SK-N-SH treated with all-trans-retinoic acid at 6 μM for 48 hours (cell line): ENCODE measurements at regions not wholly inside any gene's neighbourhood (a gene's known extent, or its start where the extent isn't known, plus 50 kb on each side); places are given as distances from the start of the nearest gene placed in this dataset.

Experiments used
- ATAC-seq: fragments of 200-7000 bp; cut with Tn5 transposase; 3 replicates; pipeline ENCODE4 v1.9.1; 2020; ENCODE audit warnings: mild to moderate bottlenecking, moderate library complexity
- ARNTL ChIP-seq: fragments of 450-650 bp; formaldehyde crosslinking; IDR thresholded peaks from 2 replicates; pipeline ENCODE4 v1.5.0; 2020; ENCODE audit warnings: low read depth, mild to moderate bottlenecking, moderate library complexity, borderline replicate concordance
- BACH2 ChIP-seq: fragments of 250-450 bp; sonication (Bioruptor Pico); IDR thresholded peaks from 2 replicates; pipeline ENCODE4 v1.9.0; 2021; ENCODE audit warnings: mild to moderate bottlenecking, borderline replicate concordance
- CSDC2 ChIP-seq: fragments of 250-450 bp; sonication (Bioruptor Pico); IDR thresholded peaks from 2 replicates; pipeline ENCODE4 v1.5.0; 2020; ENCODE audit warnings: mild to moderate bottlenecking, moderate library complexity
- ESRRG ChIP-seq: fragments of 250-450 bp; sonication (Bioruptor Pico); IDR thresholded peaks from 2 replicates; pipeline ENCODE4 v1.6.1; 2021; ENCODE audit warnings: mild to moderate bottlenecking
- GLIS3 ChIP-seq: fragments of 250-450 bp; sonication (Bioruptor Pico); IDR thresholded peaks from 2 replicates; pipeline ENCODE4 v1.5.0; 2020; ENCODE audit warnings: mild to moderate bottlenecking, moderate library complexity
- ISL1 ChIP-seq: fragments of 250-450 bp; sonication (Bioruptor Pico); IDR thresholded peaks from 2 replicates; pipeline ENCODE4 v2.1.2; 2022; ENCODE audit warnings: mild to moderate bottlenecking, moderate library complexity
- OSR1 ChIP-seq: fragments of 250-450 bp; sonication (Bioruptor Pico); IDR thresholded peaks from 2 replicates; pipeline ENCODE4 v1.8.0; 2022; ENCODE audit warnings: moderate library complexity, mild to moderate bottlenecking, inconsistent platforms
- PPARA ChIP-seq: fragments of 250-450 bp; sonication (Bioruptor Pico); IDR thresholded peaks from 2 replicates; pipeline ENCODE4 v1.5.0; 2020; ENCODE audit warnings: mild to moderate bottlenecking, borderline replicate concordance
- RARB ChIP-seq: fragments of 250-450 bp; sonication (Bioruptor Pico); IDR thresholded peaks from 2 replicates; pipeline ENCODE4 v1.8.0; 2021; ENCODE audit warnings: mild to moderate bottlenecking, moderate library complexity
- SNAI2 ChIP-seq: fragments of 250-450 bp; sonication (Bioruptor Pico); IDR thresholded peaks from 2 replicates; pipeline ENCODE4 v1.5.0; 2020; ENCODE audit warnings: mild to moderate bottlenecking, moderate library complexity
- TCF4 ChIP-seq: fragments of 250-450 bp; sonication (Bioruptor Pico); IDR thresholded peaks from 2 replicates; pipeline ENCODE4 v1.8.0; 2021; ENCODE audit warnings: mild to moderate bottlenecking, moderate library complexity, borderline replicate concordance
- TOX ChIP-seq: fragments of 250-450 bp; sonication (Bioruptor Pico); IDR thresholded peaks from 2 replicates; pipeline ENCODE4 v1.8.0; 2021; ENCODE audit warnings: mild to moderate bottlenecking, moderate library complexity, borderline replicate concordance
- ZC3H10 ChIP-seq: fragments of 250-450 bp; sonication (Bioruptor Pico); IDR thresholded peaks from 2 replicates; pipeline ENCODE4 v1.5.1; 2021; ENCODE audit warnings: mild to moderate bottlenecking, moderate library complexity
- ZFP3 ChIP-seq: fragments of 250-450 bp; sonication (Bioruptor Pico); IDR thresholded peaks from 2 replicates; pipeline ENCODE4 v1.5.0; 2020; ENCODE audit warnings: mild to moderate bottlenecking, moderate library complexity
- ZNF565 ChIP-seq: fragments of 450-650 bp; formaldehyde crosslinking; conservative IDR thresholded peaks from 2 replicates; pipeline ENCODE4 v1.5.0; 2020; ENCODE audit warnings: low read depth, mild to moderate bottlenecking, moderate library complexity
- ZNF70 ChIP-seq: fragments of 450-650 bp; formaldehyde crosslinking; IDR thresholded peaks from 2 replicates; pipeline ENCODE4 v1.5.0; 2020; ENCODE audit warnings: mild to moderate bottlenecking, moderate library complexity
- ZNF8 ChIP-seq: fragments of 450-650 bp; formaldehyde crosslinking; IDR thresholded peaks from 2 replicates; pipeline ENCODE4 v1.5.0; 2020; ENCODE audit warnings: mild to moderate bottlenecking, moderate library complexity
- TF ChIP-seq, protein P1 (sequence below): fragments of 250-450 bp; sonication (Bioruptor Pico); IDR thresholded peaks from 2 replicates; pipeline ENCODE4 v1.5.0; 2020; ENCODE audit warnings: mild to moderate bottlenecking, moderate library complexity
- TF ChIP-seq, protein P2 (sequence below): fragments of 250-450 bp; sonication (Bioruptor Pico); IDR thresholded peaks from 2 replicates; pipeline ENCODE4 v1.5.1; 2020; ENCODE audit warnings: low read depth, mild to moderate bottlenecking, moderate library complexity
- TF ChIP-seq, protein P3 (sequence below): fragments of 250-450 bp; sonication (Bioruptor Pico); IDR thresholded peaks from 2 replicates; pipeline ENCODE4 v1.8.0; 2020; ENCODE audit warnings: mild to moderate bottlenecking, moderate library complexity, borderline replicate concordance
- TF ChIP-seq, protein P4 (sequence below): fragments of 250-450 bp; sonication (Bioruptor Pico); IDR thresholded peaks from 2 replicates; pipeline ENCODE4 v1.8.0; 2021; ENCODE audit warnings: low read depth, mild to moderate bottlenecking, moderate library complexity, borderline replicate concordance
- TF ChIP-seq, protein P5 (sequence below): fragments of 250-450 bp; sonication (Bioruptor Pico); IDR thresholded peaks from 2 replicates; pipeline ENCODE4 v1.5.1; 2021; ENCODE audit warnings: mild to moderate bottlenecking, moderate library complexity

DNA sequence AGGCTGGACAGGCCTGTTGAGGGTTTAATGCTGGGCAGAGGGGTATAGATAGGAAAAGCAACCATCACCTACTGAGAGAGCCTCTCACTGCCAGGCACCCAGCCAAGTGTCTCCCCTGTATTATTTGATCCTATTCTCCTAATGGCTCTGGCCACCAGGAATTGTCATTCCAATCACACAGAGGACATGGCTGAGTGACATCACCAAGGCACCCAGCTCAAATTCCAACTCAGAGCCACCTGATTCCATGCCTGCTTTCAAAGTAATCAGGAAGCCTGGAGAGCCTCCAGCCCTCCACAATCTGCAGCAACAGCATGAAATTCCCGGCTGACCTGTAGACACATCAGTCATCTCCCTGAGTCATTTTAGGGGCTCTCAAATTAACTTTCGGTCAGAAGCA is 368.9 kb upstream of the C16orf82 start (continued):
- TF ChIP-seq, protein P1, sequence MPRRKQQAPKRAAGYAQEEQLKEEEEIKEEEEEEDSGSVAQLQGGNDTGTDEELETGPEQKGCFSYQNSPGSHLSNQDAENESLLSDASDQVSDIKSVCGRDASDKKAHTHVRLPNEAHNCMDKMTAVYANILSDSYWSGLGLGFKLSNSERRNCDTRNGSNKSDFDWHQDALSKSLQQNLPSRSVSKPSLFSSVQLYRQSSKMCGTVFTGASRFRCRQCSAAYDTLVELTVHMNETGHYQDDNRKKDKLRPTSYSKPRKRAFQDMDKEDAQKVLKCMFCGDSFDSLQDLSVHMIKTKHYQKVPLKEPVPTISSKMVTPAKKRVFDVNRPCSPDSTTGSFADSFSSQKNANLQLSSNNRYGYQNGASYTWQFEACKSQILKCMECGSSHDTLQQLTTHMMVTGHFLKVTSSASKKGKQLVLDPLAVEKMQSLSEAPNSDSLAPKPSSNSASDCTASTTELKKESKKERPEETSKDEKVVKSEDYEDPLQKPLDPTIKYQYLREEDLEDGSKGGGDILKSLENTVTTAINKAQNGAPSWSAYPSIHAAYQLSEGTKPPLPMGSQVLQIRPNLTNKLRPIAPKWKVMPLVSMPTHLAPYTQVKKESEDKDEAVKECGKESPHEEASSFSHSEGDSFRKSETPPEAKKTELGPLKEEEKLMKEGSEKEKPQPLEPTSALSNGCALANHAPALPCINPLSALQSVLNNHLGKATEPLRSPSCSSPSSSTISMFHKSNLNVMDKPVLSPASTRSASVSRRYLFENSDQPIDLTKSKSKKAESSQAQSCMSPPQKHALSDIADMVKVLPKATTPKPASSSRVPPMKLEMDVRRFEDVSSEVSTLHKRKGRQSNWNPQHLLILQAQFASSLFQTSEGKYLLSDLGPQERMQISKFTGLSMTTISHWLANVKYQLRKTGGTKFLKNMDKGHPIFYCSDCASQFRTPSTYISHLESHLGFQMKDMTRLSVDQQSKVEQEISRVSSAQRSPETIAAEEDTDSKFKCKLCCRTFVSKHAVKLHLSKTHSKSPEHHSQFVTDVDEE (CRISPR knock-in tag): no peak
- no peak for TF ChIP-seq CSDC2 (CRISPR knock-in tag)
- no peak for TF ChIP-seq ZNF70
- no peak for TF ChIP-seq ESRRG
- TF ChIP-seq, protein P2, sequence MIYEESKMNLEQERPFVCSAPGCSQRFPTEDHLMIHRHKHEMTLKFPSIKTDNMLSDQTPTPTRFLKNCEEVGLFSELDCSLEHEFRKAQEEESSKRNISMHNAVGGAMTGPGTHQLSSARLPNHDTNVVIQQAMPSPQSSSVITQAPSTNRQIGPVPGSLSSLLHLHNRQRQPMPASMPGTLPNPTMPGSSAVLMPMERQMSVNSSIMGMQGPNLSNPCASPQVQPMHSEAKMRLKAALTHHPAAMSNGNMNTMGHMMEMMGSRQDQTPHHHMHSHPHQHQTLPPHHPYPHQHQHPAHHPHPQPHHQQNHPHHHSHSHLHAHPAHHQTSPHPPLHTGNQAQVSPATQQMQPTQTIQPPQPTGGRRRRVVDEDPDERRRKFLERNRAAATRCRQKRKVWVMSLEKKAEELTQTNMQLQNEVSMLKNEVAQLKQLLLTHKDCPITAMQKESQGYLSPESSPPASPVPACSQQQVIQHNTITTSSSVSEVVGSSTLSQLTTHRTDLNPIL (CRISPR knock-in tag): no peak

DNA sequence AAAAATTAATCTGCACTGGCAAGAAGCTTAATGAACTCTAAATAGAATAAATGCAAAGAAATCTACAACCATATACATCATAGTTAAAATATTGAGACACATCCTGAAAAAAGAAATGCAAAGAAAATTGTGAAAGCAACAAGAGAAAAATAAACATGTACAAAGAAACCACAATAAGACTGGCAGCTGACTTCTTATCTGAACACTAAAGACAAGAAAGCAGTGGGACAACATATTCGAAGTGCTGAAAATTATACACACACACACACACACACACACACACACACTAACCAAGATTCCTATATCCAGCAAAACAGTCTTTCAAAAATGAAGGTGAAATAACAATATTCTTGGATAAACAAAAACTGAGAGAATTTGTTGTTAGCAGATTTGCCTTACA is 366.5 kb upstream of the C16orf82 start:
- no peak for ATAC-seq
- TF ChIP-seq BACH2 (no peak), OSR1 (CRISPR knock-in tag) (no peak), ZNF565 (CRISPR knock-in tag) (no peak), ESRRG (no peak), CSDC2 (CRISPR knock-in tag) (no peak), TCF4 (no peak), GLIS3 (CRISPR knock-in tag) (no peak), ARNTL (CRISPR knock-in tag) (no peak), PPARA (CRISPR knock-in tag) (no peak), SNAI2 (no peak), TOX (CRISPR knock-in tag) (no peak)
- TF ChIP-seq, protein P2 (CRISPR knock-in tag): no peak
- TF ChIP-seq, protein P3, sequence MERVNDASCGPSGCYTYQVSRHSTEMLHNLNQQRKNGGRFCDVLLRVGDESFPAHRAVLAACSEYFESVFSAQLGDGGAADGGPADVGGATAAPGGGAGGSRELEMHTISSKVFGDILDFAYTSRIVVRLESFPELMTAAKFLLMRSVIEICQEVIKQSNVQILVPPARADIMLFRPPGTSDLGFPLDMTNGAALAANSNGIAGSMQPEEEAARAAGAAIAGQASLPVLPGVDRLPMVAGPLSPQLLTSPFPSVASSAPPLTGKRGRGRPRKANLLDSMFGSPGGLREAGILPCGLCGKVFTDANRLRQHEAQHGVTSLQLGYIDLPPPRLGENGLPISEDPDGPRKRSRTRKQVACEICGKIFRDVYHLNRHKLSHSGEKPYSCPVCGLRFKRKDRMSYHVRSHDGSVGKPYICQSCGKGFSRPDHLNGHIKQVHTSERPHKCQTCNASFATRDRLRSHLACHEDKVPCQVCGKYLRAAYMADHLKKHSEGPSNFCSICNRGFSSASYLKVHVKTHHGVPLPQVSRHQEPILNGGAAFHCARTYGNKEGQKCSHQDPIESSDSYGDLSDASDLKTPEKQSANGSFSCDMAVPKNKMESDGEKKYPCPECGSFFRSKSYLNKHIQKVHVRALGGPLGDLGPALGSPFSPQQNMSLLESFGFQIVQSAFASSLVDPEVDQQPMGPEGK: no peak

DNA sequence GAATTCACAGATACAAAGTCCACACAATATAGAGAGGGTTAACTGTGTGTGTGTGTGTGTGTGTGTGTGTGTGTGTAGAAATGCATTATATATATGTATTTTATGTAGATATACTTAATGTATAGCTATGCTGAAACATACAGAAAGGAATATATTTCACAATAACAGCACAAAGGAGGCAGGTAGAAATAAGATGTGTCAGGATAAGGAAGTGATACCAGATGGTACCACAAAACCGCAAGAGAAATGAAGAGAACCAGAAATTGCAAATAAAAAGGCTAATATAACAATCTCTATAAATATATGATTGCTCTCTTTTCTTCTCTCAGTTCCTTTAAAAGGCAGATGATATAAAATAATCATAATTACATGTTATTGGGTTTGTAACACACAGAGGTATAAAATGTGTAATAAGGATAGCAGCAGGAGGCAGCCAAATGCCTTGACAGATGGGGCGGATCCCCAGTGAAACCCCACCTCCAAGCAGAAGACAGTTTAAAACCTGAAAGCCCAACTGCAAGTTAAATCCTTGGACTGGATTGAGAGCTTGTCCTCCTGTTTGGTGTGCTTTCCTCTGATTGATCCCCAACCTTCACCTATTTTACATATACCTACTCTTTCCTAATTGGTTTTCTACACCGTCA is 365.4 kb upstream of the C16orf82 start:
- no peak for ATAC-seq
- TF ChIP-seq ZNF70 (no peak), ARNTL (CRISPR knock-in tag) (no peak), BACH2 (no peak)

DNA sequence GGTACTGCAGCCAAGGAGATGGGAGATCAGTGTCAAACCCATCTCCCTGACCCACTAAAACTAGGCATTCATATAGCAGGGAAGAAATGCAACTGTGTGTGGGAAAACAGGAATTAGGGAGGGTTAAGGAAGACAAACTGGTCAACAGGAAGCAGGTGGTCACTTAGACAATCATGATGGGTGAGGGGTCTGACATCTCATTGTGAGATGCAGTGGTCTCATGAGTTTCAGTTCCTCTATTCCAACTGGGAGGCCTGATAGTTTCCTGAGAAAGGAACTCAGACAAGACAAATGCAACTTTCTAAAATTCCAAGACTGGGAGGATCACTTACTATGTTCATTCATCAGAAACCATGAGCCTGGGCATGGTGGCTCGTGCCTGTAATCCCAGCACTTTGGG is 361.4 kb upstream of the C16orf82 start:
- TF ChIP-seq ZFP3 (CRISPR knock-in tag) (no peak), ESRRG (no peak)
- ATAC-seq: no peak

DNA sequence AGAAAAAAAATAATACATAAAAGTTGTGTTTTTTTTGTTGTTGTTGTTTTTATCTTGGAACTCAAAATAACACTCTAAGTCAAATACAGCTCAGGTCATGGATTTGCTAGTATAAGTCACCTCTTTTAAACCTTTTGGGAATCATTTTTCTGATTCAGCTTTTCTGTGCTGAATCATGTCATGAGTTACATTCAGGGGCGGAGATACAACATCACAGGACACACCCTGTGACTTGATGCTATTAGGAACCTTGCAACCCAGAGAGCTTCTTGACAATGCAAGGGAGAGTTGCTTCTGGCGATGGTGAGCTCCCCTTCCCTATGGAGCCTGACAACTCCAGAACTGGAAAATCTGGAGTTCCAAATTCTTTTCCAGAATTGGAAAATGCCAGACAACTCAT is 358.3 kb upstream of the C16orf82 start:
- TF ChIP-seq ZNF8 (no peak), ZC3H10 (CRISPR knock-in tag) (no peak), RARB (CRISPR knock-in tag) (no peak), OSR1 (CRISPR knock-in tag) (no peak), ARNTL (CRISPR knock-in tag) (no peak), ISL1 (CRISPR knock-in tag) (no peak), GLIS3 (CRISPR knock-in tag) (no peak)
- TF ChIP-seq, protein P4, sequence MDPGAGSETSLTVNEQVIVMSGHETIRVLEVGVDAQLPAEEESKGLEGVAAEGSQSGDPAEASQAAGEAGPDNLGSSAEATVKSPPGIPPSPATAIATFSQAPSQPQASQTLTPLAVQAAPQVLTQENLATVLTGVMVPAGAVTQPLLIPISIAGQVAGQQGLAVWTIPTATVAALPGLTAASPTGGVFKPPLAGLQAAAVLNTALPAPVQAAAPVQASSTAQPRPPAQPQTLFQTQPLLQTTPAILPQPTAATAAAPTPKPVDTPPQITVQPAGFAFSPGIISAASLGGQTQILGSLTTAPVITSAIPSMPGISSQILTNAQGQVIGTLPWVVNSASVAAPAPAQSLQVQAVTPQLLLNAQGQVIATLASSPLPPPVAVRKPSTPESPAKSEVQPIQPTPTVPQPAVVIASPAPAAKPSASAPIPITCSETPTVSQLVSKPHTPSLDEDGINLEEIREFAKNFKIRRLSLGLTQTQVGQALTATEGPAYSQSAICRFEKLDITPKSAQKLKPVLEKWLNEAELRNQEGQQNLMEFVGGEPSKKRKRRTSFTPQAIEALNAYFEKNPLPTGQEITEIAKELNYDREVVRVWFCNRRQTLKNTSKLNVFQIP (CRISPR knock-in tag): no peak
- TF ChIP-seq, protein P5, sequence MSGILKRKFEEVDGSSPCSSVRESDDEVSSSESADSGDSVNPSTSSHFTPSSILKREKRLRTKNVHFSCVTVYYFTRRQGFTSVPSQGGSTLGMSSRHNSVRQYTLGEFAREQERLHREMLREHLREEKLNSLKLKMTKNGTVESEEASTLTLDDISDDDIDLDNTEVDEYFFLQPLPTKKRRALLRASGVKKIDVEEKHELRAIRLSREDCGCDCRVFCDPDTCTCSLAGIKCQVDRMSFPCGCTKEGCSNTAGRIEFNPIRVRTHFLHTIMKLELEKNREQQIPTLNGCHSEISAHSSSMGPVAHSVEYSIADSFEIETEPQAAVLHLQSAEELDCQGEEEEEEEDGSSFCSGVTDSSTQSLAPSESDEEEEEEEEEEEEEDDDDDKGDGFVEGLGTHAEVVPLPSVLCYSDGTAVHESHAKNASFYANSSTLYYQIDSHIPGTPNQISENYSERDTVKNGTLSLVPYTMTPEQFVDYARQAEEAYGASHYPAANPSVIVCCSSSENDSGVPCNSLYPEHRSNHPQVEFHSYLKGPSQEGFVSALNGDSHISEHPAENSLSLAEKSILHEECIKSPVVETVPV: no peak
- TF ChIP-seq, protein P3: no peak
- ATAC-seq: no peak
